ENCODE measurements at regions not wholly inside any gene's neighbourhood (a gene's known extent, or its start where the extent isn't known, plus 50 kb on each side); places are given as distances from the start of the nearest gene placed in this dataset.

DNA sequence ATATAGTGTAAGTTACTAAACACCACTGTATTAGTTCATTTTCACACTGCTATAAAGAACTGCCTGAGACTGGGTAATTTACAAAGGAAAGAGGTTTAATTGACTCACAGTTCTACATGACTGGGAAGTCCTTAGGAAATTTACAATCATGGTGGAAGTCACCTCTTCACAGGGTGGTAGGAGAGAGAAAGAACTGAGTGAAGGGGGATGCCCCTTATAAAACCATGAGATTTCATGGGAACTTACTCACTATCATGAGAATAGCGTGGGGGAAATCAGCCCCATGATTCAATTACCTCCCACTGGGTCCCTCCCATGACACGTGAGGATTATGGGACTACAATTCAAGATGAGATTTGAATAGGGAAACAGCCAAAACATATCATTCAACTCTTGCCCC, 618.0 kb downstream of the NYAP2 start:
- intact Hi-C loops (cut with micrococcal nuclease; ENCODE audit: unreplicated experiment), result no loop called here
- H3K27ac ChIP-seq (ENCODE audit: low read depth, low read length, poor library complexity, severe bottlenecking), result no peak overlapping the region
- H3K4me1 ChIP-seq (ENCODE audit: insufficient read depth, low read length, poor library complexity, severe bottlenecking), result peaks cover 1% of the 10 kb centered on the region
- no peak for TF ChIP-seq EZH2 (IDR thresholded peaks at IDR 0.05; ENCODE audit: borderline replicate concordance, low read depth, low read length, poor library complexity, severe bottlenecking)
- TF ChIP-seq CTCF (conservative IDR thresholded peaks at IDR 0.05; ENCODE audit: low read depth, low read length), result no peak
- no peaks in the 10 kb centered on the region for H3K9me3 ChIP-seq (ENCODE audit: low read depth, low read length, poor library complexity, severe bottlenecking)
- no peak for DNase-seq (ENCODE audit: low spot score)
- no peak overlapping the region for H3K4me3 ChIP-seq (ENCODE audit: low read depth, low read length, poor library complexity, severe bottlenecking)
- H3K36me3 ChIP-seq (ENCODE audit: insufficient read depth, low read length, poor library complexity, severe bottlenecking), result no peaks in the 10 kb centered on the region
- BruUV-seq (replicated peaks), result no TSS peak
- H3K27me3 ChIP-seq (replicated peaks; ENCODE audit: insufficient read depth, low read depth, low read length, poor library complexity), result no peaks in the 10 kb centered on the region
- CTCF ChIA-PET, result no interaction called here
- POLR2A ChIA-PET (ENCODE audit: low non-redundant PET), result no interaction called here

GRCh38 chr2:226017107-226017506, 617.6 kb downstream of the NYAP2 start:
- H3K9me3 ChIP-seq (ENCODE audit: low read depth, low read length, poor library complexity, severe bottlenecking), result no peaks in the 10 kb centered on the region
- no TSS peak for BruUV-seq (replicated peaks)
- H3K4me1 ChIP-seq (ENCODE audit: insufficient read depth, low read length, poor library complexity, severe bottlenecking), result peaks cover 3% of the 10 kb centered on the region
- no peak for DNase-seq (ENCODE audit: low spot score)
- intact Hi-C loops (cut with micrococcal nuclease; ENCODE audit: unreplicated experiment), result no loop called here
- no peaks in the 10 kb centered on the region for H3K27me3 ChIP-seq (replicated peaks; ENCODE audit: insufficient read depth, low read depth, low read length, poor library complexity)
- no peak for TF ChIP-seq EZH2 (IDR thresholded peaks at IDR 0.05; ENCODE audit: borderline replicate concordance, low read depth, low read length, poor library complexity, severe bottlenecking)
- no peak for TF ChIP-seq CTCF (conservative IDR thresholded peaks at IDR 0.05; ENCODE audit: low read depth, low read length)
- H3K36me3 ChIP-seq (ENCODE audit: insufficient read depth, low read length, poor library complexity, severe bottlenecking), result no peaks in the 10 kb centered on the region
- ChIA-PET CTCF (no interaction called here), POLR2A (ENCODE audit: low non-redundant PET) (no interaction called here)
- H3K27ac ChIP-seq (ENCODE audit: low read depth, low read length, poor library complexity, severe bottlenecking), result no peak overlapping the region
- H3K4me3 ChIP-seq (ENCODE audit: low read depth, low read length, poor library complexity, severe bottlenecking), result no peak overlapping the region

DNA sequence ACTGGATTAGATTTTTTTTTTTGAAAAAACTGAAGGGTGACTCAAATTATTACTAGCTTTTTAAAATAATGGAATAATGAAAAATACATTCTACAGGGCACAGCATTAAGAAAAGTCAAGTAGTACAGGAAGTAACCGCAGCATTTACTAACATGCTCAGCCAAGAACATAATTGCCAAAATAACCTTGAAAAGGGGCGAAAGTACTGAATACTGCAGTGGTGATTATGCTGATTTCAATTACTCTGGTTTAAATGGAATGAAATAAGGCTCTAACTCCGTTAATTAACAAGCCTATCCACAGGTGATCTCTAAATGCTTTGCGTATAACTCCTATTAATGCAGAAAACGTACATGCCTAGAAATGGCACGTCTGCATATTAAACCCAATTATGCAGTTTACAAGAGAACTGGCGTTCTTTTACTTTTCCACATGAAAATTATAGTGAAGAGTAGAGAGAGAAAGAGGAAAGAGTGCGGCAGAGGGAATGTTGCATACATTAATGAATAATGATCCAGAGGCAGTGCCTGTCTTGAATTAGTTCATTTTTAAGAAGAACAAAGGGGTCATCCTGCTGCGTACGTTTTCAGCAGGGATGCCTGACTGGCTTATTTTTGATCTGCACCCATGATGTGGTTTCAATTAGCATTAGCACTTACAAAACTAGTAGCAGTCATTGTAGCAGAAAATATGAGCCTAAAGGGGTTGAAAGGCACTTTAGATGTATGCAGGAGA, 612.4 kb downstream of the NYAP2 start:
- TF ChIP-seq EZH2 (IDR thresholded peaks at IDR 0.05; ENCODE audit: borderline replicate concordance, low read depth, low read length, poor library complexity, severe bottlenecking) (no peak), CTCF (conservative IDR thresholded peaks at IDR 0.05; ENCODE audit: low read depth, low read length) (no peak)

More for the DNA sequence above, 612.4 kb downstream of the NYAP2 start:
- H3K27ac ChIP-seq (ENCODE audit: low read depth, low read length, poor library complexity, severe bottlenecking), result no peak overlapping the region
- intact Hi-C loops (cut with micrococcal nuclease; ENCODE audit: unreplicated experiment), result no loop called here
- no peaks in the 10 kb centered on the region for H3K9me3 ChIP-seq (ENCODE audit: low read depth, low read length, poor library complexity, severe bottlenecking)
- no peaks in the 10 kb centered on the region for H3K27me3 ChIP-seq (replicated peaks; ENCODE audit: insufficient read depth, low read depth, low read length, poor library complexity)
- peaks cover 3% of the 10 kb centered on the region for H3K4me1 ChIP-seq (ENCODE audit: insufficient read depth, low read length, poor library complexity, severe bottlenecking)
- ChIA-PET POLR2A (ENCODE audit: low non-redundant PET) (no interaction called here), CTCF (no interaction called here)
- H3K4me3 ChIP-seq (ENCODE audit: low read depth, low read length, poor library complexity, severe bottlenecking), result peak overlapping the region; percentile 8
- BruUV-seq (replicated peaks), result no TSS peak
- DNase-seq (ENCODE audit: low spot score), result peak; percentile 65
- no peaks in the 10 kb centered on the region for H3K36me3 ChIP-seq (ENCODE audit: insufficient read depth, low read length, poor library complexity, severe bottlenecking)

Data from A673 (cell line).